NCI-H1930 (cell line): ENCODE measurements at regions not wholly inside any gene's neighbourhood (a gene's known extent, or its start where the extent isn't known, plus 50 kb on each side); places are given as distances from the start of the nearest gene placed in this dataset.
"Not testable (repeated sequence)": the region's sequence is repeated elsewhere in the genome, so short reads cannot be mapped to it uniquely, and the experiment has no call there.

ENCODE experiments used
- DNase-seq, 2 experiments: peaks; one replicate each; lab custom pipeline; 2025; lab: John Stamatoyannopoulos, UW

GRCh38 chr9:7342229-7342628 is 457.3 kb downstream of the DMAC1 start:
- DNase-seq = no peak

GRCh38 chr9:7341571-7341970 is 458.0 kb downstream of the DMAC1 start:
- DNase-seq = no peak

DNA sequence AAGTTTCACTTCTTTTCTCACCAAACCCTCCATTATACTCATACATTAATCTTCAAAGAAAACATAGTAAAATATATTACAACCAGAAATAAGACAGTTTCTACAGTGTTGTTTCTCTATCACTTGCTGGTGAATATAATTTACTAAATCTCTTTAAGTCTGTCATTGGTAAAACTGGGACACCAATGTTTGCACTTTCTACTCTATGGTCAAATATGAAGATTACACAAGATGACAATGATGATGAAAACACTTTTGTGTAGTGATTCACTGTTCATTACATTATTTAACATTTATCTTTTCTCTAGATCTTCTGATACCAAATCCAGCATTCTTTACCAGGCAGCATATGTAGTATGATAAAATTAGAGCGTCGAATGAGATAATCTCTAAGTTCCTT is 459.1 kb downstream of the DMAC1 start:
- DNase-seq = no peak

DNA sequence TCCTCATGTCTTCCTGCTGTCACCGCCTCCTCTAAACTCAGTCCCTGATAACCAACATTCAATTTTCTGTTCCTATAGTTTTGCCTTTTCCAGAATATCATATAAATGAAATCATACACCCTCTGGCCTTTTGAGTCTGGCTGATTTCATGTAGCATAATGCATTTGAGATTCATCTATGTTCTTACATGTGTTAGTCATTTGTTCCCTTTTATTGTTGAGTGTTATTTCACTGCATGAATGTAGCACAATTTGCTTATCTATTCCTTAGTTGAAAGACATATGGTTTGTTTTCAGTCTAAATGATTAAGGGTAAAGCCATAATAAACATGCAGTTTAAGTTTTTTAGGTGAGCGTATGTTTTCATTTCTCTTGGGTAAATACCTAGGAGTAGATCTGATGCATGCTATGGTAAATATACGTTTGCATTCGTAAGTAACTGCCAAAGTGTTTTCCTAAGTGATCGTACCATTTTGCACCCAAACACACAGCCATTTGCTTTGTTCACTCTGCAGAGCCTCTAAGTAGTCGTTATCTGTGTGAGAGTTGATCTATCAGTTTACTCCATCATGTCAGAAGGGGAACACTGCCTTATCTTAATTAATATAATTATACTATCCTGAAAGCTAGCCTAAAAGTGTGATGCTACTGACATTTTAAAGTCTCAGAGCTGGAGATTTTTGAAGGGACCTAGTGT is 460.8 kb downstream of the DMAC1 start:
- DNase-seq = no peak

- no peak for DNase-seq
These were observed 463.1 kb downstream of the DMAC1 start for GRCh38 chr9:7336356-7337065.

DNA sequence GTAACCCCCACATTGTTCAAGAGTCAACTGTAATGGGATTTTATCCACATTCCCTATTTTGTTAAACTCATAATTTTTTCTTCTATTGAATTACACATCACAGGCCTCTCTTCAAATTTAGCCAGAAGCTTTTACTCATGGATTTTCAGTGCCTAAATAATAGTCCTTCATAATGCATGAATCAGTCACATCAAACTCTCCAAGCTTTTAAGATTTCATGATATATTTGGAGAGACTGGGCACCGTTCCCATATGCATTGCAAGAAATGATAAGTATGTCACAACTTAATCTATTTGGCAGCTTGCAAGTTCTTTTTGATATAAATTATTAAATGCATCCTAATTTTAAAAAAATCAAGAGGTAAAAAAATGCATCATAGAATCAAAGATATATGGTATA is 465.9 kb downstream of the DMAC1 start:
- DNase-seq = no peak

DNA sequence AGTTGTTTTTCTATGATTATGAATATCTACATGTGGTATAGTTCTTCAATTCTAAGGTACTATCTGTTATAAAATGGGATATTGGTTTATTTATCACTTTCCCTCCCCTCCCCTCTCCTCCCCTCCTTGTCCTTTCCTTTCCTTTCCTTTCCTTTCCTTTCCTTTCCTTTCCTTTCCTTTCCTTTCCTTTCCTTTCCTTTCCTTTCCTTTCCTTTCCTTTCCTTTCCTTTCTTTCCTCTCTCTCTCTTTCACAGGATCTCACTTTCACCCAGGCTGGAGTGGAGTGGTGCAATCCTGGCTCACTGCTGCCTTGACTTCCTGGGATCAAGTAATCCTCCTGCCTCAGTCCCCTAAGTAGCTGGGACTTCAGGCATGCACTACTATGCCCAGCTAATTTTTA is 466.8 kb downstream of the DMAC1 start:
- no peak for DNase-seq

- no peak for DNase-seq
These were observed 471.1 kb downstream of the DMAC1 start for GRCh38 chr9:7328453-7328852.

GRCh38 chr9:7325995-7326394 is 473.6 kb downstream of the DMAC1 start:
- DNase-seq = no peak

DNA sequence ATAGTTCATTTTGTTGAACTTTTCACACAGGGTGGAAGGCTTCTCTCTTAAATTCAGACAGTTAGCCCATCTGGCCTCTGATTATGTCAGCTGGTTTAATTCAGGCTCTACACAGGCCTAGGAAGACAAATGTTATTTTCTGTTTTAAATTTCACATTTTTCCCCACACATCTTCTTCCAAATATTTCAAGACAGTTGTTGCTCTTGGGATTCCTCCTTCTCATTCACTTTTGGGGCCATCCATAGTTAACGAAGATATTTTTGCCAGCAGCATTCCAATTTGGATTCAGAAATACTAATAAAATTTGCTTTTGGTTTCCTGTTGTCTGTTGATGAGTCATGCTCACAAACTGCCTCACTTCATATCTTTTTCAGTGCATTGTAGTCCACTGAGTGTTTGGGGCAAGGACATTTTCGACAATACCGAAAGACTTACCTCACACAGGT is 475.4 kb downstream of the DMAC1 start:
- DNase-seq = no peak

- no peak for DNase-seq
These were observed 478.7 kb downstream of the DMAC1 start for GRCh38 chr9:7320841-7321240.

- DNase-seq = no peak
These were observed 479.4 kb downstream of the DMAC1 start for GRCh38 chr9:7320139-7320538.

DNA sequence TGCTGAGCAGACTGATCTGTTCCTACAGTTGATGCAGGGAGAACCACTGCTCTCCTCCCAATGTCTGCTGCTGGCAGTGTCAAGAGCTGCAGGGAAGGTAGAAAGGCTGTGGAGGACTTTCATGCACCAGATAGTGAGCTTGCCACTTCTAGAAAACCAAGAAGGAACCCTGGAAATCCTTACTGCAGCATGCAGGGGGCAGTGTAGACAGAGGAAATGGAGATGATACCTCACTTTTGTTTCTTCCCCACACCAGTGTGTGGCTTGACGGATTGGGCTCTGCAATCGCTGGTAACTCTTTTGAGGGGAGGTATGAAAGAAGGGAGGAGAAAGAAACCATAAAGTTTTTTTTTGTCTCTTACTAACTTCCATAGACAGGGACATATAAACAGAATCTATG is 480.7 kb downstream of the DMAC1 start:
- DNase-seq = no peak

DNA sequence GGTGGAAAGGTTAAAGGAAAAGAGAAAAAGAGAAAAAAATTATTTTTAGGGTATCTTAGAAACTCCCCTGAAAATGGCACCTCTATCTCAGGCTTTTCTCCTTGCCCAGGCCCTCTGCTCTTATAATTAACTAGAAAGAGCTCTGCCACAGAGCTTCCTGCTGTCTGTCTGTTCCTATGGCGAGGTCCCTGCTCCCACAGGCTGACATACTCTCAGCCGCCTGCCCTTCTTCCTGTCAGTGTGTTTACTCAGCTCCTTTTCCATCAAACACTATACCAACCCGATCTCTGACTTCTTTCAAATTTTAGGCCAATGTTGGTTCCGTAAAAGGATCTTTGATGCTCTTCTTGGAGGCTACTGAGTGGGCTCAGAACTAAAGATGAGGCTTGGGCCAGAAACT is 482.6 kb downstream of the DMAC1 start:
- no peak for DNase-seq

- no peak for DNase-seq
These were observed 483.3 kb downstream of the DMAC1 start for GRCh38 chr9:7316166-7316795.

DNA sequence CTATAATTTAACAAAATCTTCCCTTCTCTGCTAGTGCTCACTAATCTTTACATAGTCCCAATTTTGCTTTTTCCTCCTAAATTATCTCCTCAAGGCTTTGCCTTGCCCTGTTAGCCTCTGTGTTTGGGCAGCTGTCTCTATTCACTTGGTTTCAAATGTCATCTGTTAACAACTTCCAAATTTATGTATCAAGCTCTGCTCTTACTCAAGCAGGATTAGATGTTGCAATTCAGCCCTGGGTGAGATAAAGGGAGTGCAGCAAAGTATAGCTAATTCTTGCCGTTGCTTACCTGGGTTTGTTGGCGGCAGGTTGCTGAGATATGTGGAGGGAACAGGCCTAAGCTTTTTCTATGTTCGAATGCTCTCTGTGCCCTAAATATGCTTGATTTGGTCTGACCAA is 483.8 kb downstream of the DMAC1 start:
- DNase-seq = no peak

DNA sequence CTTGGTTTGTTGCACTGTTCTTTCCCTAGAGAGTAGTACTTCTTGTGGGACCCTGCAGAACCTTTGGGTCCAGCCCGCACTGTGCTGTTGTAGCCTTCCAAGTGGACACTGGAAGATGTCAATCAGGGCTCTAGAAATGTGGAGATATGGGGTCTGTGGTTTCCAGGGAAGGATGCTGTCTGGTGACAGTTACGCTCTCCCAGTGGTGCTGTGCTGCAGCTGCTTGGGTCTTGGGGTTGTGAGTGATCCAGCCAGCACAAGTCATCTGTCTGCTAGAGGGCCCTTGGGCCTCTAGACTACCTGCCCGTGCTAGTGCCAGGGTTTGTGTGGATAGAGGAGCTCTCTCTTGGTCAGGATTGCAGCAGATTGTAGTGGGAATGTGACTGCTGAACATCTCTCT is 484.5 kb downstream of the DMAC1 start:
- DNase-seq = no peak

DNA sequence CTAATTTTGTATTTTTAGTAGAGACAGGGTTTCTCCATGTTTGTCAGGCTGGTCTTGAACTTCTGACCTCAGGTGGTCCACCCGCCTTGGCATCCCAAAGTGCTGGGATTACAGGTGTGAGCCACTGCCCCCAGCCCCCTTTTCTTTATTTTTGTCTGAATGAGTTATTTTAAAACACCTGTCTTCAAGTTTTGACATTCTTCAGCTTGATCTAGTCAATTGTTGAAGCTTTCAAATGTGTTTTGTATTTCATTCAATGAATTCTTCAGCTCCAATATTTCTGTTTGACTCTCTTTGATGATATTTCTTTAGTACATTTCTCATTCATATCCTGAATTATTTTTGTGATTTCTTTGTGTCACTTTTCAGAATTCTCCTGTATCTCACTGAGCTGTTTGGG is 486.2 kb downstream of the DMAC1 start:
- peak in 1 of 2 experiments; percentile 24 for DNase-seq

- not testable (repeated sequence) for DNase-seq
These were observed 490.5 kb downstream of the DMAC1 start for GRCh38 chr9:7309051-7309450.

- no peak for DNase-seq
These were observed 493.9 kb downstream of the DMAC1 start for GRCh38 chr9:7305677-7306076.

DNA sequence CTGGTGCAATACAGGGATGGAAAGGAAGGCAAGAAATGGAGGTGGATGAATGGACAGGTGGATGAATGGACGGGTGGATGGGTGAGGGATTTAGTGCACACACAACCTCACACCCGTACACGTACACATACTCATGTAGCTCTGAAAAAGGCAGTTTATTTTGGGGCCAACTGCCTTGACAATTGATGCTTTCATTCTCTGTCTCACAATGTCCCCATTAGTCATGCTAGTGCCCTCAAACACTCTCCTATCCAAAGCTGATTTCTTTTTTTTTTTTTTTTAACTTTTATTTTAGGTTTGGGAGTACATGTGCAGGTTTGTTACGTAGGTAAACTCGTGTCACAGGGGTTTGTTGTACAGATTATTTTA is 495.0 kb downstream of the DMAC1 start:
- DNase-seq = no peak

DNA sequence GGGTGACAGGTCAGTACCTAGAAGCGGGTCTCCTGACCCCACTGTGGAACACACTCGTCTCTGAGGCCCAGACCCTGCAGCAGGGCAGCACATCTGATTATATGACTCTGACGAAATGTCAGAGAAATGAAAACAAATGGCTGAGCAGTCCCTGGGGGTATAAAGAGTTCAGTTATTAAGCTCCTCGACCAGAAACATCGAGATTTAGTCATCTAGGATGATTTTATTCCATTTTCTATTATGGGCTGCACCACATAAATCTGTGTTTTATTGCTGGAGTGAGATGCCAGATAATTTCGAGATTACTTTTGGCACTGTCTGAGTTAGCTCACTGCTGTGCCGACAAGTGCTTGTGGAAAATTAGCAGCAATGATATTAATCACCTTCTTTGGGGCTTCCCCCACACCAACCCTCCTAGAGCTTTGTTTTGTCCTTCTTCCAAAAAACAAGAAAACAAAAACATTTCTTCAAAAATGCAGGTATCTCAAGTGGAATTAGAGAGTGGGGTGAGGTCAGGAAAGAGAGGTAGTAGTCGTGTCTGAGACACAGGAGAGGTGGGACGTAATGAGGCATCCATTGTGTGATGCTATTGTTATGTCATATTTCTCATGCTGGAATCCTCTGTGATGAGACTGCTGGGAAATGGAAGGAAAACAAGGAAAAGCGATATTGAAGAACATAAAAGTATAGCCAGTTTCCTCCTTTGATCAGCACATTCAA is 495.5 kb downstream of the DMAC1 start:
- no peak for DNase-seq

- DNase-seq = no peak
These were observed 499.1 kb downstream of the DMAC1 start for GRCh38 chr9:7300484-7300883.
